DMS153 treated with DMSO at 0.1 percent for 48 hours (cell line): ENCODE measurements at regions not wholly inside any gene's neighbourhood (a gene's known extent, or its start where the extent isn't known, plus 50 kb on each side); places are given as distances from the start of the nearest gene placed in this dataset.

Source experiments
- DNase-seq: peaks from one replicate; lab custom pipeline; 2025; ENCODE audit not compliant: unreplicated experiment; lab: John Stamatoyannopoulos, UW

DNA sequence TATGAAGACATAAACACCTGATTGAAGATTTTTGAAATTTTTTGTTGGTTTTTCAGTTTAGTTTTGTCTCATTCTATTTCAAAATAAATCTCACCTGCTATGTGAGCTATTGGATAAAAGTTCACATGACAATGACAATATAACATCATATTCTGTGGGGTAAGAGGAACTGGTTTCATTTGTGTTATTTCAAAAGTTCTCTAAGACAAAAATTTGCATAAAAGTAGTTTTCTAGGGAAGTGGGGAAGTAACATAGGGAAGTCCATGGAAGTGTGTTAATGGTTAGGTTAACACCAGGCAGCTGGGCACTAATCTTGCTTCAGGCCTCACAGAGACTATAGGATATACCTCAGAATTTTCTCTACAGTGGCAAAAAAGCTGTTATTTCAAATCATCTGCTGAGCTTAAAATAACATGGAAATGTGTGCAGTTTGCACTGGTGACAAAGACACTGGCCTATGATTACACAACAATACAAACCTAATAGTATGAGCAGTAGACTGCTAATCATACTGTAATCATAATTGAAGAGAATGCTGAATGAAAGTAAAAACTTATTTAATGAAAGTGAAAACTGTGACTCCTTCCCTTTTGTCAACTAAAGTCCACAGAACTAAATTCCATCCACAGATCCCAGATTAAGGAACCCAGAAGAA lies 710.6 kb upstream of the TMEM132C start:
- DNase-seq = no peak

DNA sequence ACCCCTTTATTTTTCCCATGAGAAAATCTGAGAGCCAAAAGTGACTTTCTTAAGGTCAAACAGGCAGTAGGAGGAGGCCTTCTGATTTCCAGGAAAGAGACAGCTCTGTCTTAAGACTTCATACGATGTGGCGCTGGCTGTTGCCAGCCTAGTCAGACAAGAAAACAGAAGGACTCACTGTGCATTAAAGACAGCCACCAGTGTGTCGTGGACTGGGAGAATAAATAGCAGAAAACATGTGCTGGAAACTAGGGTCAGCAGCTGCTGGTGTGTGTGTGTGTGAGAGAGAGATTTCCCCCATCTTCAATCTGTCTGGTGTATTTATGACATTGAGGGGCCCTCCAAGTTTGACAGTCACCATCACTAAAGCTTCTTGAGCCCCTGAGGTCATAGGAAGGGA lies 708.6 kb upstream of the TMEM132C start:
- DNase-seq = no peak

DNA sequence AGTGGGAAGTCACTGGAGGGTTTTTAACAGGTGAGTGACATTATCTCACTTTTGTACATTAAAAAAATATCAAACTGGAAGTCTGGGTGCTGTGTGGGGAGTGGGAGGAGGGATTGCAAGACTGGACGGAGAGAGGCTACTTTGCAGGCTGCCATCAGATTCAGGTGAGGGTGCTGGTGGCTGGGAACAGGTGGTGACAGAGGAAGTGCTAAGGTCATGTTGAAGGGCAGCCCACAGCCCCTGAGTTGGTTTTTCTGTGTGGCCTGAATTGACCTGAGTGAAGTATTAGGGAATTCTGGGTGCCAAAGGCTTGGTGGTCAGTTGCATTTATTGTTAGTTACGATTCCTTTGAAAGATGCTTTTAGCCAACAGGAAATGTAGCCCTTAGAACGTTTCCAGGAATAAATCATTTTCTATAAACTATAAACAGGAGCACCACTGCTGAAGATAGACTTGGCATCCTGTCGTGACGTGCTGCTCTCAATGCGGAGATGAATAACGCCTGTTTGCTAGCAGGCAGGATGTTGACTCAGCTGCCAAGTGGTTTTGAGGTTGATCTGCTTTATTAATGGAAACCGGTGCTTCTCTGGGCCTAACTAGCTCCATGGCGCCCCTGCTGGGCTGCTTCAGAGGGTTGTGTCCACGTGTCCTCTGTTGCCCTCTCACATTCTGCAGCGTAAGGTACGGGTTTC lies 707.5 kb upstream of the TMEM132C start:
- peak; percentile 97 for DNase-seq

DNA sequence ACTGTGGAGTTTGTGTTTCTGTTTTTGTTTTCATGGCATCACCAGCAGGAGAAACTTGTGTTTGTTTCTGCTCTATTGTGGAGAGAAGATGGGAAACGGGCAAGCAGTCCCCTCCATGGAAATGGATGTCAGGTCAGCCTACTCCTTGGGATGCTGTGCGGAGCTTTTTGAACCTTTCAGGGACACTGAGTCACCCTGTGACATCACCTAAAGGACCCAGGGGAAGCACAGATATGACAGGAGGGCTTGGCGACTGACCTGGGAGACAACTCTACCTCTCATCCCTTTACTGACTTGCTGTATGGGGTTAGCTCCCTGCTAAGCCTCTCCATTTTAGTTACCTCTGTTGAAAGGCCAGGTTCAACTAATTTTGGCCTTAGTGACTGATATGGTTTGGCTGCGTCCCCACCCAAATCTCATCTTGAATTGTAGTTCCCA lies 706.9 kb upstream of the TMEM132C start:
- DNase-seq = no peak

DNA sequence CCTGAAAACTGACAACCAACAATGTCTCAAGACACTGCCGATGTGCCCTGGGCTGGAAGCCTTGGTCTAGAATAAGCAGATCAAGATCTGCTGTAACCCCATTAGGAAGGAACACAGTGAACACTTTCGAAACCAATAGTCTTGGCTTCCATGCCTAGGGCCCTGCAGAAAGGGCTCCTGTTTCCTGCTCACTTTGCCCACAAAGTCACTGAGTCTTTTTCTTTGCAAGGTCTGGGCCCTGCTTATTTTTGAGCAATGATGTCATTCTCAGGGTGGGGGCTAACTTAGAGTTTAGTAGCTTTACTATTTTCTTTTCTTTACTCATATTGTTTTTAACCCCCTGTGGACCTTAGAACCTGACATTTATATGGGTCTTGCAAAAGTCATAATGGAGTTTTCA lies 704.2 kb upstream of the TMEM132C start:
- DNase-seq = no peak

DNA sequence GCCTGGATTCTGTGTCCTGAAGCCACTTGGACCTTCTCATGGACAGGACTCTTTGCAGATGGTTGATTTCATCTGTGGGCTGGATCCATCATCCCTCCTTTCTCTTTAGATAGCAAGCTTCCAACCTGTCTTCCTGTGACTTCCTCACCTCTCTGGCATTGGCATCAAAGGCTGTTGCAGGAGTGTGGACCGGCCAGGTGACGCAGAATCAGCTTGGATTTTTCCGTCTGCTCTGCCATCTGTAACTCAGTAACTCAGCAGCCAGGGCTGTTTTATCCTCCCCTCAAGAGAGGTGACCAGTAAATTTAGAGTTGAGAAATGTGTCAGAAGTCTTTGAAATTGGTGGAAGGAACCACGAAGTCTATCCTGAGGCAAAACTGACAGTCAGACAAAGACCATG lies 701.7 kb upstream of the TMEM132C start:
- no peak for DNase-seq

DNA sequence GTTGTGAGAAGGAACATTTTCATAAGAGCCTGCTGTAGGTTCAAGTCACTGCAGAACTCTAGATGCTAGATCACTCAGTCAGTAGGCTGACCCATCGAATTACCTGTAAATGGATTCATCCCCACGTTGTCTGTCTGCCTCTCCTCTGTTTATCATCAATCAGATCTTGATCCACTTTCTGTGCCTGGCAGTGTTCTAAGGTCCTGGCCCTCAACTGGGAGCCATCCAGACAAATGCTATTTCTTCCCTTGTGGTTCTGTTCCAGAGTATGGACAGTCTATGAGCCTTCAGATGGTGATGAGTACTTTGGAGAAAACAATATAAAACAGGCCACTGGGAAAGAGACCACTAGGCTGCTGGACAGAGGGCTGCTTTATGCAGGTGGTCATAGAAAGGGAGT lies 699.4 kb upstream of the TMEM132C start:
- no peak for DNase-seq

DNA sequence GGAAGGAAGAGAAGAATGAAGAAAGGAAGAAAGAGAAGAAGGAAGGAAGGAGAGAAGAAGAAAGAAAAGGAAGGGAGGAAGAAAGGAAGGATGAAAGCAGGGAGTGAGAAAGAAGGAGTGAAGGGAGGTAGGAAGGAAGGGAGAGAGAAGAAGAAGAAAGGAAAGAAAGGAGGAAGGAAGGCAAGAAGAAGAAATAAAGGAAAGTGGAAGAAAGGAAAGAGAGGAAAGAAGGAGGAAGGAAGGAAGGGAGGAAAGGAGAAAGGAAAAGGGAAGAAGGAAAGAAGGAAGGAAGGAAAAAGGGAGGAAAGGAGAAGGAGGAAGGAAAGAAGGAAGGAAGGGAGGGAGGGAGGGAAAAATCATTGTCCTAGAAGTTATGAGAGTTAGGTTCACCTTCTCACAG lies 696.6 kb upstream of the TMEM132C start:
- DNase-seq = no peak

DNA sequence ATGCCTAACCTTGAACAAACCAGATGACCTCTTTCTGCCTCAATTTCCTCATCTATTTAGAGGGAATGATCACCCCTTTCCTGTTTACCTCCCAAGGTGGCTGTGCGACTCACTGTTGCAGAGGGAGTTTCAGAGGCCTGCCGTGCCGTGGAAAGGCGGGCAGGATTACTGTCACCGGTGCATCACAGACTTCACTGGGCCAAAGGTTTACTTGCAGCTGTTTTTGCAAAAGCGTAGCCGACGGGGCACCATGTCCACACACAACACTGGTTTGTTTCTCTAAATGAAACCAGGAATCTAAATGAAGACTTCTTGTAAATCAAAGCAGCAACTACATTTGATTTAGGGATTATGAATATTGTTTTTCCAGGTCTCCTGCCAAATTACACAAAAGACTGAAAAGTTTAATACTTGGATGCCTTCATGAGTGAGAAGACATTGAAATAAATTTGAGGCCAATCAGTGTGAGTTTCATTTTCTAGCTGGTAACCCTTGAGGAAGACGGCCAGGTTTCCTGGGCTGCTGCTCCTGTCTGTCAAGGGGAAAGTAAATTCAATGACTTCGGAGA lies 696.1 kb upstream of the TMEM132C start:
- DNase-seq = no peak

DNA sequence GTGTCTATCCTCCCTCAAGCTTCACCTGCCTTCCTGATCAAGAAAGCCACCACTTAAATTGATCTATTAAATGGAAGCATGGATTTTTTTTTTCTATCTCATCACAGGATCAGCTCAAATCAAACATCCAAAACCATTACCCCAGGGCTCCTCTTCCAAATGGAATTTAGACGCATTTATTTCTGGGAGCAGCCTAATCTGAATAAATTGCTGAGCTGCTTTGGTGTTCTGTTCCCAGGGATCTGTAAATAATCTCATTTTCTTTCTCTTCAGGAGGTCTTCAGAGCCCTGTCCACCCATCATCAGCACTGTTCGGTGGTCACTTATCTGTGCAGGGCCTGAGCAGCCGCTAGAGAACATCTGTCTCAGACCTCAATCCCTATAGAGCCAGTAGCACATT lies 695.4 kb upstream of the TMEM132C start:
- DNase-seq = no peak

DNA sequence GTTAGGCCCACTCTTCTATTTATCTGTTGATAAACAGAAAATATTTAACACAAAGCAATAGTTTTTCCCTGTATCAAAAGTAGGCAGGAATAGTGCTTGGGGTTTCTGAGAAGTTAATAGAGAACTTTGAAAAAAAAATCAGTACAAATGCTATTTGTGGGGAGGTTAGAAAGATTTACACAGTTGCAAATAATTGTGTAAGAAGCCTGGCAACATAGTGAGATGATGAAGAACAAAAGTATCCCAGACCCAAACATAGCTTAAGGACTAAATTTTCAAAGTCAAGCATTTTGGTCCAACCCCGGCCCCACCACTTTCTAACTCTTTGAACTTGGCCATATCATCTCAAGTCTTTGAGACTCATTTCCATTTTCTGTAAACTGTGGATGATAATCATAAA lies 687.5 kb upstream of the TMEM132C start:
- no peak for DNase-seq

DNA sequence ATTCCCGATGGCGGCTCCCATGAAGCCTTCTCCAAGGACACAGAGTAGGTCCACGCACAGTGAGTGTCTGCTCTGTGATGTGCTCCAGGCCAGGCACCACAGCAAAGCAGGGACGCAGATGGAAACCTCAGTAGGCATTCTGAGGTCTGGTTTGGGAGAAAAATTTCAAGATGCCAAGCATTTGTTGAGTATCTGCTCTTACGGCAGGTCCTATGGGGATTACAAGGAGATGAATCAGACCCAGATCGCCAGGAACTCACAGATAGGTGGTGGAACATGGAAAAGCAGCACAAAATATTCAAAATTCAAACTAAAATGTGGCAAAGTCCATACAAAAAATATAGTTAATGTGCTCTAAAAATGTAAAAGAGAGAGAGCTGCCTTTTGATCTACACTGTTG lies 684.9 kb upstream of the TMEM132C start:
- no peak for DNase-seq

DNA sequence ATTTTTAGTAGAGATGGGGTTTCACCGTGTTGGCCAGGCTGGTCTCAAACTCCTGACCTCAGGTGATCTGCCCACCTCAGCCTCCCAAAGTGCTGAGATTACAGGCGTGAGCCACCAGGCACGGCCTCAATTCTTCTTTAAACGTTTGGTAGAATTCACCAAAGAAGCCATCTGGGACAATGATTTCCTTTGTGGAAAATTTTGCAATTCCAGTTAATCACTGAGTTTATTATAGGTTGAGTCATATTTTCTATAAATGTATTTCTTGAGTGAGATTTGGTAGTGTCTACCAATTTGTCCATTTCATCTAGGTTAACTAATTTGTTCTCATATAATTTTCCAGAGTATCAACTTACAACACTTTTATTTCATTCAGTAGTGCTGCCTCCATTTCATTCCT lies 683.9 kb upstream of the TMEM132C start:
- DNase-seq = no peak

DNA sequence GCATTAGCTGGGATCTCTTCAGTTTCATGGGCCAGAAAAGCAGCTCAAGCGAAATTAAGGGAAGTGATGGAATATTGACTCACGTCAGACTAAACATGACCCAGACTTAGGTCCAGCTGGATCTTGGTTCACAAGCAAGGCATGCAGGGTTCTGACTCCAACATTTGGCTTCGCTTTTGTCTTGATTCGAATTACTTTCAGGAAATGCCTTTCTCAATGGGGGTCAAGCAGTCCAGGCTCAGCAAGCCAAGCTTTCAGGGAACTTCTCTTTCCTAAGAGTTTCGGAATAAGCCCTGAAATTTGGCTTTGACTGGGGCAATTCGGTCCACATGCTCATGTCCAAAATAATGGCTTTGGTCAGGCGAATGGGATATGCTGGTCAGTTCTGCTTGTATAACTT lies 678.7 kb upstream of the TMEM132C start:
- DNase-seq = no peak

DNA sequence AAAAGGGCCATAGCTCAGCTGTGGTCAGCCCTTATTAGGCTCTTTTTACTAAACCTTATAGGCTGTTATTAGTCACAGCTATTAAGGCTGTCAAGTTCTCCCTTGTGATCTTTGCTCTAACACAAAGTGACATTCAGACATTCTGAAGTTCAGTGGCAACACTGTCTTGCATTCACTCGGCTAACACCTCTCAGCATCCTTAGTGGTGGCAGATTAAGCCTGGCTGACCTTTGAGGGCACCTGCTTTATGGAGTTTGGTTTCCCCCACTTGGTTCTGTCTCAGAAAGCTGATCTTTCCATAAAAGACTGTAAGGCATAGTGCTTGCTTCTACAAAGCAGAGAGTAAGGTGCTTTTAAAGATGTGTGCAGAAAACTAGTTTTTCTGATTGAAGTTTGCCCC lies 677.4 kb upstream of the TMEM132C start:
- DNase-seq = no peak

DNA sequence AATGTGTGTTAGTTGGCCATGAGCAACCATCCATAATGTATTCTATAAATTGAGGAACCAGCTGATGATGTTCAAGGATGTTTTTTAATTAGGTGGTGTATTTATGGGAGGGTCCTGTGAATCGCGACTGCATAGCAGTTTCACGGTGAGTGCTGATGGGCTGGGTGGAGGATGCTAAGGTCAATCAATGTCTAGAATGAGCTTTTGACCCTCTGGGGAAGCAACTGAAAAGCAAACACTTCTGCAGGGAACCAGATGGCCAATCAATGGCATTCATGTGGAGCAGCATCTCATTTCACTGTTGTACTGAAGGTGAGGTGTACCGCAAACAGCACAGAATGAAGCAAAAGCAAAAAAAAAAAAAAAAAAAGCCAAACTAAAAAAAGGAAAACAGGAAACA lies 676.1 kb upstream of the TMEM132C start:
- peak; percentile 34 for DNase-seq

DNA sequence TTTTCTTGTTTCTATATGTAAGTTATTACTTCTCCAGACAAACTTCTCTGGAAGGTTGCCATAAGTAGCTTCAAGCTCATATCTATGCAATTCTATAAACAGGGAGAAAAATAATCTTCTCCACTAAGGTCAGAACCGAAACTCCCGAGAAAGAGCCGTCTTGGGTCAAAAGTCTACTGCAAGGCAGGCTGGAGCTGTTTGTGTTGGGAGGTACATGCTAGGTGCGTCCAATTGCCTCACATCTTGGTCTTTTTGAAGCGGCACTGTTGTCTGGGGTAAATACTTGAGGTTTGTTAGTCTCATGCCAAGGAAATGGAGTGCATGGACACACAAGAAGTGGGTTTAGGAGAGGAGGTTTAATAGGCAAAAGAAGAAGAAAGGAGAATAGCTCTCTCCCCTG lies 674.7 kb upstream of the TMEM132C start:
- no peak for DNase-seq

DNA sequence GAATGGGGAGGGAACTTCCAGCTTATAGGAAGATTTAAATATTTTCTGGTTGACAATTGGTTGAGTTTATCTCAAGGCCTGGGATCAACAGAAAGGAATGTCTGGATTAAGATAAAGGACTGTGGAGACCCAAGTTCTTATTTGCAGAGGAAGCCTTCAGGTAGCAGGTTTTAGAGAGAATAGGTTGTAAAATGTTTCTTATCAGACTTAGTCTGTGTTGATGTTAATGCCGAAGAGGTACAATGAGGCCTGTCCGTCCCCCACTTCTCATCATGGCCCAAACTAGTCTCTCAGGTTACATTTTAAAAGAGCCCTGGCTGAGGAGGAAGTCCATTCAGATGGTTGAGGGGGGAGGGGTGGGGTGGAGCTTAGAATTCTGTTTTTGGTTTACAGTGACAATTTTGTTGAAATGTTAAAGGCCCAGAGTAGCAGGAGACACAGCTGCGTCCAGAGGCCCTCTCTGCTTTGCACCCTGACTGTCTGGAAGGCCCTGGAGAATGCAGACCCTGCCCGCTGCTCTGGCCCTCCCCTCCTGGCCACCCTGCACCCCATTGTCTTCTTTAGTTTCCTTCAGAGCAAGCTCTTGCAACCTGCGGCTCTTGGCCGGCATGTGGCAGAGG lies 672.5 kb upstream of the TMEM132C start:
- DNase-seq = peak; percentile 63

DNA sequence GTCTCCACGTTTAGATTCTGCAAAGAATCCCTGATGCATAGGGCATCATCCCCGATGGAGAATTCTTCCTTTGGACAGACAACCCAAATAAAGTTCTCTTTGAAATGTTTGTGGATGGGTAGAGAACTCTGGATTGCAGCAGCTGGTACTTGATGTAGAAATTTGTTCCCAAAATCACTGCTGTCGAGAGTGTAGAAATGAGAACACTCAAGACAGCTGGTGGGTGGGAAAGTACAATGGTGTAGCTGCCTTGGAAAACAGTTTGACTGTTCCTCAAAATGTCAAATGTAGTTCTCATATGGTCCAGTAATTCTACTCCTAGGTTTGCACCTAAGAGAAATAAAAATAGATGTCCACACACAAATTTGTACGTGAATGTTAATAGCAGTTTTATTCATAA lies 671.5 kb upstream of the TMEM132C start:
- DNase-seq = no peak

DNA sequence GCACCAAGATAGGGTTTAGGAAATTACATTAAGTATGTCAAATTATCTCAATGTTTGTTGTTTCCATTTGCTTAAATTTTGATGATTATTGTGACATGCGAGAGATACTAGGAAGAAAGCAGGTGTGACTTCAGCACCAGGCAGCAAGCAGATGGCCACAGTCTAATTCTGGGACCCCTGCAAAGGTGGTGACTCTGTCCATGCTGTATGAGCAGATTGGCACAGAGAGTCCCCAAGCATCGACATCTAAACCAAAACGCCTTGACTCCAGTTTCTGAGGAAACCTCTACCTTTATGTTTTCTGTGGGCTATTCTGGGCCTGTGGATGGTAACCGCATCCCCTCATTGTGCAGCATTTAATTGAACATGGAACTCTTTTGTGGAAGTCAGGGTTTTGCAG lies 670.1 kb upstream of the TMEM132C start:
- no peak for DNase-seq

DNA sequence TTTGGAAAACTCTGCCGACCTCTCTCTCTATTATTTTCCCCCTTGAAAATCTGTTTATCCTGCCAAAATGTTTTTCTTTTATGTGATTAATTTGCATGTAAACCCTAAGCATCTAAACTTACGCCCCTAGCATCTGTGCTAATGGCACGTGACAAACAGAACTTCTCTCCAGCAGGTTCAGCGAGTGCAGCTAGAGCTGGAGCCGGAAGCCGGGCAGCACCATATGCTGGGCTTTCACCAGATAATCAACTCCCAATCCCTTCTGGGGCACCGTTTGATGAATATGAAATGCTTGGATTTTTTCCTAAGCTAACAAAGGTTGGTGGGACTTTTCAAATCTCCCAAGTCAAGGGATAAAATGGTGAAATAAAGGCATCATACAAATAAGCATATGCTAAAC lies 667.5 kb upstream of the TMEM132C start:
- no peak for DNase-seq

DNA sequence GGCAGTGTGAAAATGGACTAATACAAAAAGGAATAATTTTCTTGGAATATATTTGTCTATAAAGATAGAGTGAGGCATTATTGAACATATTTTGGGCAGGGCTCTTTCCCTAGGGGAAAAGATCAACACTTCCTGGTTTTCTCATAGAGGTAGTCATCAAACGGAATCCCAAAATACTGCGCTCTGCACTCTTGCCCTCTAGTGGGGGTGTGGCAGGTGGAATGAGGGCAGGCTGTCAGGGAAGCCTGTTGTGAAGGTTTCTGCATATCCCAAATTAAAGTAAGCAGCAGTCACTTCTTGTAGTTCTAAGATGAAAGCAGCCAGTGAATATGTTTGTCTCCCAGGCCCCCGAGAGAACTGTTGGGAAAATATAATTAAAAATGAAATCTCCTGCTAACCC lies 666.8 kb upstream of the TMEM132C start:
- DNase-seq = peak; percentile 27
